Keratinocyte (primary cell): ENCODE measurements at regions not wholly inside any gene's neighbourhood (a gene's known extent, or its start where the extent isn't known, plus 50 kb on each side); places are given as distances from the start of the nearest gene placed in this dataset.

Source experiments
- EZH2 ChIP-seq: IDR thresholded peaks from one replicate; pipeline ENCODE4 v1.6.1; 2012; ENCODE audit warnings: inconsistent platforms, mild to moderate bottlenecking, low read length, moderate library complexity
- TF ChIP-seq, protein P1 (sequence below), 3 experiments: IDR thresholded peaks in 1 of 3; conservative IDR thresholded peaks in 1 of 3; optimal IDR thresholded peaks in 1 of 3; 2 replicates in 2 of 3; 3 replicates in 1 of 3; pipeline versions ENCODE3 to v1.5.1; 2011; ENCODE audit warnings: low read length in 3 of 3, mild to moderate bottlenecking in 3 of 3, moderate library complexity in 2 of 3, control low read depth in 1 of 3, inconsistent platforms in 1 of 3; ENCODE audit not compliant: insufficient read depth in 2 of 3; ENCODE audit errors: extremely low read depth in 1 of 3

- TF ChIP-seq, protein P1, sequence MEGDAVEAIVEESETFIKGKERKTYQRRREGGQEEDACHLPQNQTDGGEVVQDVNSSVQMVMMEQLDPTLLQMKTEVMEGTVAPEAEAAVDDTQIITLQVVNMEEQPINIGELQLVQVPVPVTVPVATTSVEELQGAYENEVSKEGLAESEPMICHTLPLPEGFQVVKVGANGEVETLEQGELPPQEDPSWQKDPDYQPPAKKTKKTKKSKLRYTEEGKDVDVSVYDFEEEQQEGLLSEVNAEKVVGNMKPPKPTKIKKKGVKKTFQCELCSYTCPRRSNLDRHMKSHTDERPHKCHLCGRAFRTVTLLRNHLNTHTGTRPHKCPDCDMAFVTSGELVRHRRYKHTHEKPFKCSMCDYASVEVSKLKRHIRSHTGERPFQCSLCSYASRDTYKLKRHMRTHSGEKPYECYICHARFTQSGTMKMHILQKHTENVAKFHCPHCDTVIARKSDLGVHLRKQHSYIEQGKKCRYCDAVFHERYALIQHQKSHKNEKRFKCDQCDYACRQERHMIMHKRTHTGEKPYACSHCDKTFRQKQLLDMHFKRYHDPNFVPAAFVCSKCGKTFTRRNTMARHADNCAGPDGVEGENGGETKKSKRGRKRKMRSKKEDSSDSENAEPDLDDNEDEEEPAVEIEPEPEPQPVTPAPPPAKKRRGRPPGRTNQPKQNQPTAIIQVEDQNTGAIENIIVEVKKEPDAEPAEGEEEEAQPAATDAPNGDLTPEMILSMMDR (optimal IDR thresholded peaks at IDR 0.05 in 1 of 3, IDR thresholded peaks at IDR 0.05 in 1 of 3, conservative IDR thresholded peaks at IDR 0.05 in 1 of 3; ENCODE audit: extremely low read depth in 1 of 3, insufficient read depth in 2 of 3, low read length in 3 of 3) = no peak
- TF ChIP-seq EZH2 = no peak
These were observed 120.1 kb upstream of the TMEM161B start for GRCh38 chr5:88388476-88389337.
